ENCODE measurements at regions not wholly inside any gene's neighbourhood (a gene's known extent, or its start where the extent isn't known, plus 50 kb on each side); places are given as distances from the start of the nearest gene placed in this dataset.

DNA sequence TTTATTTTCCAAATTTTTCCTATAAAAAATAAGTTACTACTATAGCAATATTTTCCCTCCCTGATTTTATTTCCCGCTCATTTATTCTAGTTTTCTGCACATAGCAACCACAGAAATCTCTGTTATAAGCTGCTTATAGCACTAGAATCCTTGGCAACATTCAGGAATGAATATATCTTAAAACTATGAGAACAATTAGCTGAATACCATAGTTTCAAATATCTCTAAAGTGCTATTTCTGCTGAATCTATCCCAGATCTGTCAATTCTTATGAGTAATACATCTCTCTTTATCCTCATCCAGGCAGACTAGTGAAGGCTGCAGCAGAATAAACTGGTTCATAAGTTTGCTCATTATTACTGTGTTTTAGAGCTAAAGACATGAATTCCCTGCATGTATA, 622.9 kb upstream of the DIPK2B start:
- TF ChIP-seq CTCF (IDR thresholded peaks at IDR 0.05), result no peak
- TF ChIP-seq REST (IDR thresholded peaks at IDR 0.05; ENCODE audit: insufficient read depth in 1 of 2, low read depth in 2 of 2, low read length in 1 of 2), result no peak
- no peak for TF ChIP-seq POLR2AphosphoS5 (IDR thresholded peaks at IDR 0.05; ENCODE audit: low read depth, low read length)
- TF ChIP-seq TCF7L2 (IDR thresholded peaks at IDR 0.05; ENCODE audit: low read depth, low read length), result no peak

All from Panc1 (cell line).